ENCODE measurements at regions not wholly inside any gene's neighbourhood (a gene's known extent, or its start where the extent isn't known, plus 50 kb on each side); places are given as distances from the start of the nearest gene placed in this dataset.
"Not testable (repeated sequence)": the region's sequence is repeated elsewhere in the genome, so short reads cannot be mapped to it uniquely, and the experiment has no call there.

- no peak for DNase-seq
Measured at GRCh38 chr7:34333925-34334324, 324.1 kb upstream of the NPSR1 start.

- DNase-seq, result no peak
Measured at GRCh38 chr7:34337163-34337562, 320.9 kb upstream of the NPSR1 start.

DNA sequence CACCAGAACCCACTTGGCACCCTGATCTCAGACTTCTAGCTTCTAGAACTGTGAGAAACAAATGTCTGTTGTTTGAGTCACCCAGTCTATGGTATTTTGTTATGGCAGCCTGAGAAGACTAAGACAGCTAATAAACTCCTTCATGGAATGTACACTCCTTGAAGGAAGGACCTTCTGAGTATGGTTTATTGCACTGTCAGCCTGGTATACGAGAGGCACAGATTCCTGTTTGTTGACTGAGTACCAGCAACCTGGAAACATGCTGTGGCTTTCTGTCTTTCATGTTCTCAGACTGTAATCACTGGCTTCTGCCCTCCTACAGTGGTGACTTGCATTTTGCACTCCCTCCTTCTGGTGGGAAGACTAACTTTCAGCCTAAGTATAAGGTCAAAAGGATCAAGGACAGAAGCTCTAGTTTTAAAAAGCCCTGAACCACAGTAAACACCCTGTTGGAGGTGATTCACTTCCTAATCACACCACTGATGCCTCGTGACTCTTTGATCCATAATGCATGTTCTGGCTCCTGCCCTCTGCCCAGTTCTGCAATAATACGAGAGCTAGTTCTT is 319.0 kb upstream of the NPSR1 start:
- DNase-seq, result no peak

DNA sequence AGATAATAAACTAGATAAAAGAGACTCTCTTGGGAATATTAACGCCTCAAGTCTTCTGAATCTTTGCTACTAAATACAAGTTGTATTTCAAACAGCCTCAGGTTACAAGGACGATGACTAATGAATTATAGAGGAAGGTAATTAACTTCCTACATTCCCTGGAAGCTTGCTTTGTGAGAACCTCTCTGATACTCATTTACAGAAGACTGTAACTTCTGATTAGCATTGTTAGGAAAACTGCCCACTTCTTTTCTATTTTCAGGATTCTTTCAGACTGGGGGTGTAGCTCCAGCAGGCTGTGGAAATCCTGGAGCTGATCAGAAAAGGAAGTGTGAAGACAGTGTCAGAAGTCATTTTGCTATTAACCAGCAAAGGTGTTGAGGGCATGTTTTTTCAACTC is 316.7 kb upstream of the NPSR1 start:
- DNase-seq, result no peak

- no peak for DNase-seq
Measured at GRCh38 chr7:34342387-34342786, 315.6 kb upstream of the NPSR1 start.

DNA sequence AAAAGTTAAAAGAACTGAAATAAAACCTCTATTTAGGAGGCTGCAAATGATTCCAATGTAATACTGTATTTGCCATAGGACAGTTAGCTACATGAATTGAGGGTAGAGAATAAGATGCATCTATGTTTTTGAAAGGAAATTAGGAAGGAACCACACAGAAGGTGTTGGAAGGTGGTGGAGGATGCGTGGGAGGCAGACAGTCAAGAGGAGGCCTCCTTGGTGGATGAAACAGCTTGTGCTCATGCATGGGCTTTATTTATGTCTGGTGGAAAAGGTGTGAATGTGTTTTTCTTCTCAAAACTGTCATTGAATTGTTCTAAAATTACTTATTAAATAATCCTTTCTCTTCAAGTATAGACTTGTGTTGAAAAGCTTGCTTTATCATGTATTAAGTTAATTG is 314.4 kb upstream of the NPSR1 start:
- no peak for DNase-seq

- DNase-seq, result no peak
Measured at GRCh38 chr7:34354011-34354410, 304.0 kb upstream of the NPSR1 start.

- DNase-seq, result no peak
Measured at GRCh38 chr7:34354899-34355298, 303.1 kb upstream of the NPSR1 start.

- no peak for DNase-seq
Measured at GRCh38 chr7:34357068-34357467, 300.9 kb upstream of the NPSR1 start.

GRCh38 chr7:34357946-34358345 is 300.1 kb upstream of the NPSR1 start:
- no peak for DNase-seq

GRCh38 chr7:34358578-34358977 is 299.4 kb upstream of the NPSR1 start:
- not testable (repeated sequence) for DNase-seq

DNA sequence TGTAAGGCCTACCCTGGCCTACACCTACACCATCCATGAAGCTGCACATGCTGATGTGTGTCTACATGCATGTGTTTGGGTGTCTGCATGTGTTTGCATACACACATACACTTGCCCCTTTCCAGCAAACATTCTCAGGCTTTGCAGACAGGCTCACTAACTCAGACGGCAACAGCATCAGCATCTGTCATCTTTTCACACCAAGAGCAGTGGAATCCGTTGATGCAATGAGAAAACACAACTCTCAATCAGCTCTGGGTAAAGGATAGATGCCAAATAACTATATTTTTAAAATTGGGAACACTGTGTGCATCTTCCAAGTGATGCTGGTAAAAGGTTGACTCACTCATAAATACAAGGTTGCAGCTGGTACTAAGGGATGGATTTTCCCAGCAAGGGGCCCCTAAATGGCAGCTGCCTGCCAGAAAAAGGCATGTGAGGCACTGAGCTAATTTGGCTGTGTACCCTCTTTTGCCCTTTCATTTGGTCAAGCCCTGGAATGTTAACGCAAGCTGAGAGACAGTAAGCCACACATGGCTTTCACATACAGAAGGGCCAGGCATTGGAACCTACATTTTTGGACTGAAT is 296.3 kb upstream of the NPSR1 start:
- no peak for DNase-seq

- DNase-seq, result no peak
Measured at GRCh38 chr7:34362621-34363020, 295.4 kb upstream of the NPSR1 start.

DNA sequence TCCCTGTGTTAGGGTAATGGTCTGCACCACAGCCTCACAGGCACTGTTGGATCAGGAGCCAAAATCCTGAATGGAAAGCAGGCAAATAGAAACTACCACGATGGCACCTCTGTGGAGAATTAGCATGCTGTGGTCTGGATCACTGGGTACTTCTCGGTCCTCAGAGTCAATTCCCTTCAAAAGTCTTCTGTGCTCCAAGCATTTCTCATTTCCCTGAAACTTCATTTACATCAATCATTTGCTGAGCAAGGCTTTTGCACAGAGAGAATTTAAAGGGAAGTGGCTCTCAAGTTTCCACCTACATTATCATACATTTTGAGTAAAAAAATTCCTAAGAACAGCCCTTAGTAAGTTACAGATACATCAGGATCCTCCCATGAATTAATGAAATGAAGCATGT is 293.9 kb upstream of the NPSR1 start:
- no peak for DNase-seq

- DNase-seq, result no peak
Measured at GRCh38 chr7:34365011-34365410, 293.0 kb upstream of the NPSR1 start.

DNA sequence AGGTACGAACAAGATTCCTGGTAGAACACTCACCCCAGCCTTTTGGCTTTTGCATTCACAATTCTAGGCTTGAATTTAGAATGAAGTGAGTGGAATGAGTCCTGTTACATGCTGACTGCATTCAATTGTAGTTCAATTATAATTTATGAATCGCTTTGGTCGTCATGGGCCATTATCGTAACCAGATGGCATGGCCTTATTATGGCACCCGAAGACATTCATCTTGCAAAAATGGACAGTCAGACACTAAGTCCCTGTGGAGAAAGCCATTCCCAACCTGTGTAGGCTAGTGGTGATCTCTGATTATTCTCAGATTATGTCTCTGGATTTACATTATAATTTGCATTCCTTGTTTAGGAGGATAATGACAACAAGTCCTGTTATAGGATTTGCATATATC is 292.4 kb upstream of the NPSR1 start:
- DNase-seq, result no peak

- no peak for DNase-seq
Measured at GRCh38 chr7:34371922-34372321, 286.1 kb upstream of the NPSR1 start.

GRCh38 chr7:34373940-34374339 is 284.1 kb upstream of the NPSR1 start:
- no peak for DNase-seq

DNA sequence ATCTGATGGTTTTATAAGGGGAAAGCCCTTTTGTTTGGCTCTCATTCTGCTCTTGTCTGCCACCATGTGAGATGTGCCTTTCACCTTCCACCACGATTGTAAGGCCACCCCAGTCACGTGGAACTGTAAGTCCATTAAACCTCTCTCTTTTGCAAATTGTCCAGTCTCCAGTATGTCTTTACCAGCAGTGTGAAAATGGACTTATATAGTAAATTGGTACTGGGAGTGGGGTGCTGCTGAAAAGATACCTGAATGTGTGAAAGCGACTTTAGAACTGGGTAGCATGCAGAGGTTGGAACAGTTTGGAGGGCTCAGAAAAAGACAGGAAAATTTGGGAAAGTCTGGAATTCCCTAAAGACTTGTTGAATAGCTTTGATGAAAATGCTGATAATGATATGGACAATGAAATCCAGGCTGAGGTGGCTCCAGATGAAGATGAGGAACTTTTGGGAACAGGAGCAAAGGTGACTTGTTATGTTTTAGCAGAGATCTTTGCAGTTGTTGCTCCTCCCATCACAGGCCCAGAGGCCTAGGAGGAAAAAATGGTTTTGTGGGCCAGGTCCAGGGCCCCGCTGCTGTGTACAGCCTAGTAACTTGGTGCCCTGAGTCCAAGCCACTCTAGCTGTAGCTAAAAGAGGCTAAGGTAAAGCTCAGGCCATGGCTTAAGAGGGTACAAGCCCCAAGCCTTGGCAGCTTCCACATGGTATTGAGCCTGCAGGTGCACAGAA is 275.7 kb upstream of the NPSR1 start:
- DNase-seq, result no peak

DNA sequence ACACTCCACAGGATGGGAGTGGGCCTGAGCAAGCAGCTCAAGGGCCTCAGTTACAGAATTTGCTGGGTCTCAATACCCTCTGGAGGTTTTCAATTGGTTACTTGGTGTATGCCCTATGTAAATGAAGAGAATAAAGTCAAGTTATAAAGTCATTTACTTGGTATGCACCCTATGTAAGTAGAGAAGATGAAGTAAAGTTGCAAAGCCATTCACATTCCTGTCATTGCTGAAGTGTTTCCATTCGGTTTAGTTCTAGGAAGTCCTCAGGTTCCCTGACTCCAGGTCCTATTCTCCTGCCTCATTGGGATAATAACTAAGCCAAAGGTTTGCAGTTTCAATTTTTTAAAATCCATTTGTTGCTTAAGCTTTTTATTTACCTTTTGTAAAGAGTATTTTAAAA is 272.6 kb upstream of the NPSR1 start:
- no peak for DNase-seq

DNA sequence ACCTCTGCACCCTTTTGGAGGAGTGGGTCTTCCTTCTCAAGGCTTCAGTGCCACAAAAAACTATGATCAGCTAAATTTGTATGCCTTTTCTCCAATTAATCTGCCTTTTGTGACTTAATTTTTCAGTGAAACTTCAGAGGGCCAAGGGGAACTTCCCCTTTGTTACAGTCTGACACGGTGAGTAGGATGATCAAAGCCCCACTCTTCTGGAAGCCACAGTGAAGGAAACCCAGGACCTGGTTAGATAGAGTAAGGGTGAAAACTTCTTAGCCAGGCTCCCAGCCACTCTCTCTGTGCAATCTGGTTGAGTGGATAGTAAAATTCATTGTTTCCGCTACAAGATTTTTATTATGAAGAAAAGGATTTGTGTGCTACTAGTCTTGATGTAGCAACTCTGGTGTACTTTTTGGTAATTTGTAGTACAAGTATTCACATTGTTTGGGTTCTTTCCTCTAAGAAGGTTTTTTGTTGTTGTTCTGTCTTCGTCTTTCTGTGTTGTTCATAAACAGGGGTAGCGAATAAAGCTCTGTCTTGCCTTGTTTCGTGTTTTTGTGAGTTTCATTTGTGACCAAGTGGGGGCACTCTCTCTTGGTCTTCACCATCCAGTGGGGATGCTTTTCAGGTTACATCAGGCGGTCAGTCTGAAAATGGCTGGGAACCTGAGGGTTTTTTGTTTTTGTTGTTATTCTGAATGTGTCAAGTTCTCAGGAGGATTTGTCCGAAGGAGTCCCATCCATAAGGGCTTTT is 268.5 kb upstream of the NPSR1 start:
- DNase-seq, result no peak

- DNase-seq, result no peak
Measured at GRCh38 chr7:34390103-34390502, 267.9 kb upstream of the NPSR1 start.

DNA sequence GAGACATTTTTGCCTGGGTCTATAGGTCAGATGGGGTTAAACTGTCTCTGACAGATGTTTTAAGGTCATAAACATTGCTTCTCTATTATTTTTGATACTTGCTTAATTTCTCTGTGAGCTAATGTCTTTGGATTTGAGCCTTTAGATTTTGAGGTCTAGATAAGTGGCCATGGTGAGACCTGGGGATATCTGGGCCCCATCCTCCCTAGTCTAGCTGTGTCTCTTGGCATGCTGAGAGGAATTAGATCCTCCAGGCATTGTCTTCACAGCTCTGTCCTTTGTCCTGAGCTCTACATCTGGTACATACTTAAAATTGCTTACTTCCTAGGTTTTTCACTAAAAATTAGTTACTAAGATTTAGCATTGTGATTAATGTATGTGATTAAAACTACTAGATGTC is 265.0 kb upstream of the NPSR1 start:
- DNase-seq, result no peak

Data from activated CD4-positive, alpha-beta T cell treated with anti-CD3 and anti-CD28 coated beads, Interleukin-2, amount 50 U/mL, for 4 hours (primary cell).